GM18520 (cell line): ENCODE measurements at regions not wholly inside any gene's neighbourhood (a gene's known extent, or its start where the extent isn't known, plus 50 kb on each side); places are given as distances from the start of the nearest gene placed in this dataset.
"Not testable (repeated sequence)": the region's sequence is repeated elsewhere in the genome, so short reads cannot be mapped to it uniquely, and the experiment has no call there.

ENCODE experiments used
- ATAC-seq: cut with Tn5 transposase; IDR thresholded peaks from one replicate; pipeline ENCODE4 v1.9.1; 2021; ENCODE audit not compliant: unreplicated experiment

GRCh38 chr12:89073027-89073398, 279.3 kb downstream of the DUSP6 start:
- no peak for ATAC-seq

DNA sequence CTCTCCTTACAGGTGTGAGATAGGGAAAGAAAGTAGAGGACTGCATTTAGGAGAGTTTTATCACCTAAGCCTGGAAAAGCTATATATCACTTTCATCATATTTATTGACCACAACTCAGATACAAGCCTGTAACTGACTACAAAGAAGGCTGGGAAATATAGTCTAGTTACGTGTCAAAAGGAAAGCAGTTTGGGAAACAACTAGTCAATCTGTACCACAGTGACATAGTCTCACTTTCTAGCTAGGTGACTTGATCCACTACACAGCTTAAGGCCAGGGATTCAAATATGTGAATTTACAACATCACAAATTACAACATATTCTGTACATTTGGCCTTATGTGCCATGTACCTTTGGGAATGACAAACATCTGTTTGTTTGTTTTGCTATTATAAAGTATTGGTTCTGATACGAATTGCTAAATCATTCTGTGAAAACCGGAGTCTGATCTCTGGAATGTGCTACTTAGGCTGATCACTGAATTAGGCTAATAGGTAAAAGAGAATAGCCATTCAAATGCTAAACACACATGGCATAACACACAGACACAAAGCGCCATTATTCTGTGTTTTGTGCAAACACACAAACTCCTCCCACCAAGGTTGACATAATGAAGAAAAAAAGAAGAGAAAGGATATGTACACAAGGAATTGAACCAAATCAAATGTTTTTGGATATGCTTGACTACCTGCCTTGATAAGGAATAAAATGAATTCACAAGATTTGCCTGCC, 279.8 kb downstream of the DUSP6 start:
- ATAC-seq, result no peak

- no peak for ATAC-seq
Observed at GRCh38 chr12:89070603-89071002, 281.7 kb downstream of the DUSP6 start.

- ATAC-seq, result no peak
Observed at GRCh38 chr12:89069431-89069830, 282.9 kb downstream of the DUSP6 start.

GRCh38 chr12:89067421-89068187, 284.7 kb downstream of the DUSP6 start:
- no peak for ATAC-seq

DNA sequence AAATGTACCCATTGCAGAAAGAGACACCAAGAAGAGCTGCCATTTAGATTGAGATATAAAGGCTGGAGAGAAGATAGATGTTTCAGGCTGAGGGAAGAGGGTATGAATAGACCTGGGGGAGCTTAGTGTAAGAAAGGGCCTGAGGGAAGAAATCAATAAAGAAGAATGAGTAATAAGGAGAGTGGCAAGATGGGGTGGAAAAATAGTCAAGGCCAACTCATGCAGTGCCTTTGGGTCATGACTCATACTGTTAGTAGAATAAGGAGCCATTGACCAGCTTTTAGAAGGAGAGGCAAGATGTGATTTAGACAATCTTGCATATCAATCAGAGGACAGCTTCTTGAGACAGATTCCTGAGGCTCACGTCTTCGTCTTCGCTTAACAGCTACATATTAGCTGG, 287.5 kb downstream of the DUSP6 start:
- no peak for ATAC-seq

- ATAC-seq, result no peak
Observed at GRCh38 chr12:89064151-89064550, 288.1 kb downstream of the DUSP6 start.

- ATAC-seq, result no peak
Observed at GRCh38 chr12:89062996-89063395, 289.3 kb downstream of the DUSP6 start.

DNA sequence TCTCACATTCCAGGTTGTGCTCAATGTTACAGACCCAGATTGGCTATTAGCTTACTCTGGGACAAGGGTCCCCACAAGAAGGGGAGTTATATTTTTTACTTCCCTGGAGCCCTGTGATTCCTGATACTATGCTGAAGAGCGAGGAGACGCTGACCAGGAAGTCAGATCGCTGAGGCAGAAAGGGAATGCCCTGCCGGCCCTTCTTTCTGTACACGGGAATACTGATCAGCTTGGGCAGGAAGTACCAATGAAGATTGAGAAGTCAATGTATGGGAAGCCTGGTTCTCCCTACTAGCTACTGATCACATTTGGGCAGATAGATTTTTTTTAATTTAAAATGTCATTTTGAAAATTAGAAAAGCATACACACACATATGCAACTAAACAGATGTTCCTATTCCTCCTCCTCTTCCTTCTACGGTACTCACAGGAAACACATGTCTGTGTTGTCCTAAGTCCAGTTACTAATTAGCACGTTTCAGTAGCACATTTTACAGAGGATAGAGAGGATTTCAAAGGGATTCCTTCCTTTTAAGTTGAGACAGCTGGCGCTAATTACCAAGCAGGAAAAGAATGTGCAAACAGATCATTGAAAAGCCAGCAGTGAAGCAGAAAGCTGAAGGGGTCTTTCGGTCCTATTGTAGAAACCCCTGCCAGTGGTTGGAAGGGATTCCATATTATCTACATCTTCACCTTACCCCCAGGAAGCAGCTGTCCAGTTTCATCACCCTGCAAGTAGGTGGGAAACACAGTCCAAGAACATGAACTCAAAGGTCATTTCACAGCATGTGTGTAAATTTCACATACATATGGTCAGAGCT, 292.4 kb downstream of the DUSP6 start:
- no peak for ATAC-seq

- ATAC-seq, result no peak
Observed at GRCh38 chr12:89059056-89059455, 293.2 kb downstream of the DUSP6 start.

- no peak for ATAC-seq
Observed at GRCh38 chr12:89058402-89058801, 293.9 kb downstream of the DUSP6 start.

DNA sequence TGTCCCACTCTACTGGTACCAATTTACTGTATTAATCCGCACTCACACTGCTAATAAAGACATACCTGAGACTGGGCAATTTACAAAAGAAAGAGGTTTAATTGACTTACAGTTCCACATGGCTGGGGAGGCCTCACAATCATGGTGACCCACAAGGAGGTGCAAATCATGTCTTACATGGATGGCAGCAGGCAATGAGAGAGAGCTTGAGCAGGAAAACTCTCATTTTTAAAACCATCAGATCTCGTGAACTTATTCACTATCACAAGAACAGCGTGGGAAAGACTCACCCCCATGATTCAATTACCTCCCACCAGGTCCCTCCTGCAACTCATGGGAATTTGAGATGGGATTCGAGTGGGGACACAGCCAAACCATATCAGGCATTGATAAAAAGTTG, 298.5 kb downstream of the DUSP6 start:
- not testable (repeated sequence) for ATAC-seq

DNA sequence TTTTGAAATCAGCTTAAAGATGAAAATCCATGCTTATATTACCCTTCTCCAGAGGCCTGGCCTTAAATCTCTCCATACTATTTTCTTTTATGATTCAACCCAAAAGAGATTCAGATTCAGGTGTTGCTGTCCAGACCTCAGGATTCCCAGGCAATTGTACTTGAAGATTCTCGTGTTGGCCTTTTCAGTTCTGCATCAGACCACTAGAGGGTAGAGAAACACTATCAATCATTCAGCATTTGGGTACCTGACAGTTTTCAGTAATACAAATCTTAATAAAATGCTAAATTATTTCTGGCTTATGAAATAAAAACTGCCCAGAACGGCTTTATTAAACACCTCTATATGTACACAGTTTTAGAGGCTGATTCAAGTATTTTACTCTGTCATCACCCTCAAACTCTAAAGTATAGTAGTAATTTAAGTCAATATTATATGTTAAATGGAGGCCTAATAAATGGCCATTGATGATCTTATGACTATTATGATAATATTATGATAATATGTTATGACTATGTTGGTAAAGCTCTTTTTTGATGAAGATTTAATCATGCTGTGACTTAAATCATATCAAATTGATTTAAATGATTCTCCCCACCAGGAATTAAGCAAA, 301.1 kb downstream of the DUSP6 start:
- ATAC-seq, result no peak

DNA sequence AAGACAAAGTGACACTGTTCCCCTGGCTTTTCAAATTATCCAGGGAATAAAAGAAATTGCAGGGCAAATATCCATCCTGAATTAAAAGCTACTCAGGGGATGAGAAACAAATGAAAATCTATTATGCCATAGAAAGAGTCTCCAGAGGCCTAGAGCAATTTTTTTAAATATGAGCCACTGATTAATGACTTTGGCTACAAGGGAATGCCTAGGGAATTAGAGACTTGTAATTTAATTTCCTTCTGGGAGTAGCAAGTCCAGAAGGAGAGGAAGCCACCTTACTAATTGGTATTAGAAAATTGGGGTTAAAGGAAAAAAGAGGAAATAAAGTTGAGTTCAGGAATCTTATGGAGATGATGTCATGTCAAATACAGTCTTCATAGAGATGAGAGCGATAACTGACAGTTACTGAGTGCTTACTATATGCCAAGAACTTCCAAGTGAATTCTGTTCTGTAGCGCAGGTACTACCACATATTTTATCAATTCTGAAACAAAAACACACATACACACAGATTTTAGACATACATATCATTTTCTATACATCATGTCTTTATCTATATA, 304.4 kb downstream of the DUSP6 start:
- ATAC-seq, result no peak

DNA sequence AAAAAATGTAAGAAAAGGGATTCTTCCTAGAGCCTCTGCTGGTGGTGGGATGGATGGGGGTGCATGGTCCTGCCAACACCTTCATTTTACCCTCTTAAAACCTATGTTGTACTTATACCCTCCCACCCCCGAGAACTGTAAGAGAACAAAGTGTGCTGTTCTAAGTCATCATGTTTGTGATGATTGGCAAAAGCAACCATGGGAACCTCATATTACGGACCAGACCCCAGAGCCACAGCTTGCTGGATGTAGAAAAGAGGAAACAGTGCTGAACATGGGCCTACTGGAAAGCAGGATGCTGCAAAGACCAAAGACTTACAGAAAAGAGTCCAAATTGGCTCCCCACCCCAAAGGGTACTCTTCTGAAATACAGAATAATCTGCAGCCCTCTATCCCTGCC, 311.2 kb downstream of the DUSP6 start:
- no peak for ATAC-seq

DNA sequence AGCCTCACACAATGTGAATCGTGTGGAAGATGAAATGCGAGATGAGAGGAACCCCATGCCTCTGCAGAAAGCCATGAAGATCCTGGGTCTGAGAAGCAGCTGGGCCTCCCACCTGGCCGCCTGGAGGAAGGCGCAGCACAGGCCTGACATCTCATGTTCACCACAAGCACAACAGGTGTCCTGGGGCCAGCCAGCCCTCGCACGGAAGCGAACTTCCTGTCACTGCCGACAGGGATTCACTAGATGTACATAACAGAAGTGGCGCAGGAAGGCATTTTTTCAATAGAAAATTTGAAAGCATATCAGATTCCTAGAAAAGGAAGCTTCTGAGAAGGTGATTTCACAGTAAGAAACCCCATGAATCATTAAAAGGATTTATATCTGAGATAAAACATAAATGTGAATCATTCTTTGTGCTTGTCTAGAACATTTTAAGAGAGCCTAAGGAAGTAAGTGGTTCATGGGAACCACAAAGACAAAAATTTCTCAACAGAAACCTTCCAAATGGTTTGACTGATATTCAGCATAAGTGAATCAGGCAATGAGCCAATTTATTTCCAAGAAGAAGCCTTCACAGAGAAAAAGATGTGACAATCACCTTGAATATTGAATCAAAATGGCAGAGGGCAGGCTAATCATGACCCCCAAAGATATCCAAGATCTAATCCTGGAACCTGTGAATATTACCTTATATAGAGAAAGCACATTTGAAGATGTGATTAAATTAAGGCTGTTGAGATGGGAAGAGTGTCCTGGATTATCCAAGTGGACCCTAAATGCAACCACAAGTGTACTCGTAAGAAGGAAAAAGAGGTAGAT, 311.9 kb downstream of the DUSP6 start:
- ATAC-seq, result peak; percentile 87

GRCh38 chr12:89038831-89039512, 313.3 kb downstream of the DUSP6 start:
- no peak for ATAC-seq

GRCh38 chr12:89033062-89033461, 319.2 kb downstream of the DUSP6 start:
- ATAC-seq, result no peak

DNA sequence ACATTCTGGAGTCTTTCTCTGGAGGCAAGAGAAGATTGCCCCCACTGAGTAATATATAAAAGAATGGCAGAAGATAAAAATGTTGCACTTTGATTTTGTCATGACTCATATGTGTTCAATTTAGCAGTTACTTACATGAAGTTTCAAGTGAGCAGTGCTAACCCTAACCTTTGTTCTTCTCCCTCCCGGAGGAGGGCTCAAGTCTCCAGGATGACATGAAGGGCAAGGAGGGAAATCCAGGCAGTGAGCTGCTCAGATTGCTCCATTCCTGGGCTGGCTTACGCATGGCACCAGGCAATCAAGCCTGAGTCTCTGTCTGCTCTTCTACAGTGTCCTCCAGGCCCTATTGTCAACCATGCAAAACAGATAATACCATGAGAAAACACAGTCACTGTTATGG, 322.3 kb downstream of the DUSP6 start:
- no peak for ATAC-seq

GRCh38 chr12:89024580-89024979, 327.7 kb downstream of the DUSP6 start:
- ATAC-seq, result no peak
